Loucy (cell line): ENCODE measurements at regions not wholly inside any gene's neighbourhood (a gene's known extent, or its start where the extent isn't known, plus 50 kb on each side); places are given as distances from the start of the nearest gene placed in this dataset.

Source experiments
- CTCF ChIP-seq: fragments of 200-600 bp; sonication (generic); conservative IDR thresholded peaks from 2 replicates; pipeline ENCODE4 v1.5.1; 2014; ENCODE audit warnings: mild to moderate bottlenecking, antibody characterized with exemption, low read length
- EZH2phosphoT487 ChIP-seq: fragments of 200-600 bp; IDR thresholded peaks from 2 replicates; pipeline ENCODE4 v1.6.1; 2018; ENCODE audit warnings: antibody characterized with exemption, mild to moderate bottlenecking, moderate library complexity, borderline replicate concordance

GRCh38 chr5:96129276-96129675 lies 167.6 kb upstream of the ELL2 start:
- TF ChIP-seq CTCF (no peak), EZH2phosphoT487 (no peak)
